NOMO-1 (cell line): ENCODE measurements at regions not wholly inside any gene's neighbourhood (a gene's known extent, or its start where the extent isn't known, plus 50 kb on each side); places are given as distances from the start of the nearest gene placed in this dataset.

Experiments used
- DNase-seq, 2 experiments: peaks; one replicate each; lab custom pipeline; 2025; ENCODE audit not compliant: unreplicated experiment in 2 of 2; lab: John Stamatoyannopoulos, UW

DNA sequence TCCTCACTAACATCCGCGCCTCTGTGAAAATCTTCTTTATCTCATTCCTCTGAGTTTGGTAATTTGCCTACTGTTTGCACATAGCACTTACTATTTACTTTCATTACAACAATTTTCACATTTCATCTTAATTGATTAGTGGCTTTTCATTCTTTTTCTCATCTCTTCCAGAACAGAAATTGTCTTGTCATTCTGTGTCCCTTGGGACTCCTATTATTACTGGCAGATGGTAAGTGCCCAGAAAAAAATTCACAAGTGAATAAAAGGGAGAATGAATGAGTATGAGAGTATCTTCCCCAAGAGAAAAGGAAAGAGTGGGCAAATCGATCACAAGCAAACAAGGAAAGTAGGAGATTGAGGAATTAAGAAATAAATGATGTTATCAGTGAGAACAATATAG, 876.1 kb downstream of the TLE4 start:
- no peak for DNase-seq

DNA sequence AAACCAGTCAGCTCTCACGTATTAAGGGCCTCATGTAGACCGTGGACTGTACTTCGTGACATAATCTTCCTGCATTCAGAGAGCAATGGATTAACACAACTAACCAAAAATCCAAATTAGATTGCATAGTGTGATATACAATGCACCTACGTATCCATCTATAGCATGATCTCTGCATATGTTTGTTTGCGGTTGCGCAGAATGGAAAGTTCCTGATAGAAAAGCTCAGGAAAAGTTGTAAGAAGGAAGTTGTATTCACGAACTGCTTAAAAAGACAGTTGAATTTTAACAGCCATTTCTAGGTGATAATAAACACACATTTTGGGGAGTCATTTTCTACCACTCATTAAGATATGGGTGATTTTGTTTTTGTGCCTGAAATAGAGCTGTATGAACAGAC, 869.0 kb downstream of the TLE4 start:
- DNase-seq, result no peak

DNA sequence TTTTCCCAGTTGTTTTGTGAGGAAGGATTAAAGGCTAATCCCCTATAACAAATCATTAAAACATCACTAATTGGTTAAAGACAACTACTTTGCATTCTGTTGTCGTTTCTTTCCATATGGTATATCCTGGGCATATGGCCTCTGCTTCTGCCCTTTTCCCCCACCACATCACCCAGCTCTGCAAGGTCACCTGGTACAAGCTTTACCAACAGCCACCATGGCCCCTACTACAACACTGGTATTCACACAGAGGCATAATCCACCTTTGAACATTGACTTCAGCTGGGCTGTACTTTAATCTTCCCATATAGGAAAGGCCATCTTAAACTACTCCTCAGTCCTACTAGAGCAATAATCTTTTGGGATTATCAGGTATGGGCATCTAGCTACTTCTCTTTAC, 866.1 kb downstream of the TLE4 start:
- DNase-seq, result no peak

DNA sequence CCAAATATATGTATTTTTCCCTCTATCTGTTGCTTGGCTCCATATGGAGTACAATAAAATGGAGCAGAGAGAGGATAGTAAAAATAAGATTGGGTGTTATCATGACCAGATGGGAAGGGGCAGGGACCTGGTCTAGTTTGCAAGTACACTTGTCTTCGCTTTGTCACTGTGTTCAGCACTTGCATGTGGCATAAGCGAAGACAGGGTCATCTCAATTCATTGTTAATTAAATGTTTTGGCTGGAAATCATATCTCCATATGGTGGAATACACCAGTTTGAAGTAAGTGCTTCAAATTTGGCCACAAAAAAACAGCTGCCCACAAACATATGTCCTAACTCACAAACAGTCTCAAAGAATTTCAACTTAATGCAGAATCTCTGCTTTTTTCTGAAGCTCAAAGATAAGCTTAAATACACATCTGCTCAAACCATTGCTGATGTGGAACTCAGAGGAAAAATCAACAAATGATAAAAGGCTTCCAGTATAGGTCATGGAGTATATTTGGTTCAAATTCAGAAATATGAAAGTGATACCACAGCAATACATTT, 865.4 kb downstream of the TLE4 start:
- no peak for DNase-seq

DNA sequence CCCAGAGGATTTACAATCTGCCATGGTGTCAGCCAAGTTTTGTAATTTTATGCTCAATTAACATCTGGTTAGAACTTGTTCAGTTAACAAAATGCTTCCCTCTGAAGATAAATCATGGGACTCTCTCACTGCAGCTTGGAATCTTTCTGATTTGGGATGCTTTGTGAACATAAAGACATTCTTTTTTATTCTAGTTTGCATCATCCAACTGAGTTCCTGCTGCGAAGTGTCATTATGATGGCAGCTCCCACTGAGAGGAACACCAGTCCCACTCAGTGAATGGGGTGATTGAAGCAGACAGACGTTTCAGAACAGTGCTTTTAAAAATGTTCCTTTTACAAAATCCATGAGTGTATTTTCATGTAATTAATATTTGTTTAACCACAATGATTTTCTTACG, 863.8 kb downstream of the TLE4 start:
- no peak for DNase-seq

DNA sequence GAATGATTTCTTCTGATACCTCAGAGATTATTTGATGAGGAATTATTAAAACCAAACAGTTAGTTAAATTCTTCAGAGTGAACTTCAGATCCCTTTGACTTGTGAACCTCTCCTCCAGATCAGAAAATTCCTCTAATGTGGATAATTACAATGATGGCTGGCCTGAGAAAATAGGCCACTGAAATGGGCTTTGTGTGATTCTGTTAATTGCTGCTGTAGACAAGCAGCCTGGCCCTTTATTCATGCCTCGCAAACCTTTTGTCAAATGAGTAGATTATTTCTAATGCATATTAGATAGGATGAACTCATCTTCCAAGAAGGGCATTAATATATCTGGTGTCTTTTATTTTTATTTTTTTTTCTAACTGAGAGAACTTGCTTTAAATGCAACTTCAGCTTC, 855.2 kb downstream of the TLE4 start:
- DNase-seq, result no peak

DNA sequence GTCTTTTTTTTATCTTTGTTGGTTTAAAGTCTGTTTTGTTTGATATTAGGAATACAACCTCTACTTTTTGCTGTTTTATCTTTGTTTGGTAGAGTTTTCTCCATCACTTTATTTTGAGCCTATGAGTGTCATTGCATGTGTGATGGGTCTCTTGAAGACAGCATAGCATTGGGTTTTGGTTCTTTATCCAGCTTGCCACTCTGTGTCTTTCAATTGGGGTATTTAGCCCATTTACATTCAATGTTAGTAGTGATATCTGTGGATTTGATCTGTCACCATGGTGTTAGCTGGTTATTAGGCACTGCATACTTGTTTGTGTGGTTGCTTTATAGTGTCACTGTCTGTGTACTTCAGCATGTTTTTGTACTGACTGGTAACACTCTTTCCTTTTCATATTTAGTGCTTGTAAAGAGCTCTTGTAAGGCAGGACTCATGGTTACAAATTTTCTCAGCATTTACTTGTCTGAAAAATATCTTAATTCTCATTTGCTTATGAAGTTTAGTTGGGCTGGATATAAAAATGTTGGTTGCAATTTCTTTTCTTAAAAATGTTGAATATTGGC, 845.5 kb downstream of the TLE4 start:
- DNase-seq, result no peak

DNA sequence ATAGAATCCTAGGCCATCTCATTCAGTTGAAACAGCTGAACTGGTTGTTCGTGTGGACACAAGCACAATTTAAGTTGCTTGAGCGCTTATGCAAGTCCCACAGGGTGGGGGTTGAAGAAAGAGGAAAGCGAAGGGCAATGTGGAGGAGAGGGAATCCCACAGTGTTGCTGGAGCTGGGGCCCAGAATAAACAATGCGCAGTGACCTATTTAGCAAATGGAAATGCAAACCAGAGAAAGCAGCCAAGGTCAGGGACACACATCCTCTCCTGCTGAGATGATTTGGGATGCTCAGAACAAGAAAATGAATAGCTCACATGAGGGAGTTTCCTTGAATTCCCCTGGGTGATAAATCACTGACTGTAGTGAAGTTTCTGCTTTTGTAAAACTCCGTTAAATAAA, 838.3 kb downstream of the TLE4 start:
- no peak for DNase-seq

DNA sequence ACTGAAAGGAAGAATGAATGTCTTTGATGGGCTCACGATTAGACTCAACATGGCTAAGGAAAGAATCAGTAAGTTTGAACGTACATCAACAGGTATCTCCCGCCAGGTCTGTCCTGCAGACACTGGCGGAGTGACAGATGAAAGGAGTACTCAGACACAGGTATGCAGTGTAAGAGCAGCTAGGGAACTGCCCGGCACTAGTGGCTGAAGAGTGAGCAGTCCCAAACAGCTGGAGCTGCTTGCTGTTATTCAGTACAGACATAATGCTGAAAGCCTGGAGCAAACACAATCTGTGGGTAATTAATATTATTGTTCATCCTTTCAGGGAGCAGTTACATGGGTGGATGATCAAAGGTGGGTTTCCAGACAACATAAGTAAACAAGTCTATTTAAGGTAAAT, 835.5 kb downstream of the TLE4 start:
- no peak for DNase-seq

DNA sequence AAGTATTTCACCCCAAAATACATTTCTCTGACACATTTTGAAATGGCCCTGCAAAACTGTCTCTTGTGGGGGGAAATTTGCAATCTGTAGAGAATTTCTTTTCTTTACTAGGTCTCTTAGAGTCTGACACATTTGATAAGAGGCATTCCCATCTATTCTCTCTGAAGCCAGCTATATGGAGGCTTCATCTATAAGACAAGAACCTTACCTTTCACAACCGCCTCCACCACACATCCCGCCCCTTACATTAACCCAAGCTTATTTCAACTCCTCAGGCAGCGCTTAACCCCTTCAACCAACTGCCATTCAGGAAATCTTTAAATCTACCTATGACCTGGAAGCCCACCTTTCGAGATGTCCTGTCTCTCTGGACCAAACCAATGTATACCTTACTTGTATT, 829.5 kb downstream of the TLE4 start:
- DNase-seq, result no peak

DNA sequence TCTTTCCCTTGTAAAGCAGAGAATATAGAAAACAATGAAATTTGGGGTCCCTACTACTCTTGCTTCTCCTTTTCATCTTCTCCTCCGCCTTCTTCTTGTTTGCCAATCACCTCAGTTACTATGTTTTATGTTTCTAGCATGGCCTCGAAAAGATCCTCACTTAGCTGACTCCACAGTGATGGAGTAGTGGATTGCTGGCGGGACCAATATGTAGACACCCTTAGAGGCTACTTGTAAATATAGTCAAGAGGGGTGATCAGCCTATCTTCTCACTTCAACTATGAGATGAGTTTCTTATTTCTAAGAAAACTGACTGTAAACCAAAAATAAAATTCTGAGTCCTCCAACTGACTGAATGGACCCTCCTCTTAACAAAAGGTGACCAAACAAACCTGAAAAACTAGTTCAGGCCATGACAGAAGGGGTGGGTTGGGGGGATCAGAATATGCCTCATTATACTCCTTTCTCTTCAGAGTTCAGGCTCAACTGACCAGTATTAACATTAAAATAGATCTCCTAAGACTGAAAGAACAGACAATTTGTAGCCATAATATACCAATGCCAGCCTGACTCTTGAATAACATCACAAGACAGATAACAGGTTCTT, 829.0 kb downstream of the TLE4 start:
- DNase-seq, result no peak

DNA sequence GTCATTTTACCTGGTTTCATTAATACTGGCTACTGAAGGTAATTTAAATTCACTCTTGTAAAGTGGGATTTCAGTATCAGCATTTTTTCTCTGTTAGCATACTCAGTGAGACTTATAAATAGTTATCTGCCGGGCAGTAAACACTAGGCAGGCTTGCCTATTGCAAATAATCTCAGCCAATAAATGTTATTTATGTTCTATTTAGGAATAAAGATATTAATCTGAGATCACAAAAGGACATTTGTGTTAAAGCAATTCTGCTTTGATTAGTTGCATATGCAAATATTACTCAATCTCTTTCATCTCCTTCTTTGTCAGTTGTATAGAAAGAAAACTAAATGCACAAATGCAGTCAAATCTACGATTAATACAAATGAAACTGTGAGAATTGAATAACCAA, 827.8 kb downstream of the TLE4 start:
- no peak for DNase-seq

DNA sequence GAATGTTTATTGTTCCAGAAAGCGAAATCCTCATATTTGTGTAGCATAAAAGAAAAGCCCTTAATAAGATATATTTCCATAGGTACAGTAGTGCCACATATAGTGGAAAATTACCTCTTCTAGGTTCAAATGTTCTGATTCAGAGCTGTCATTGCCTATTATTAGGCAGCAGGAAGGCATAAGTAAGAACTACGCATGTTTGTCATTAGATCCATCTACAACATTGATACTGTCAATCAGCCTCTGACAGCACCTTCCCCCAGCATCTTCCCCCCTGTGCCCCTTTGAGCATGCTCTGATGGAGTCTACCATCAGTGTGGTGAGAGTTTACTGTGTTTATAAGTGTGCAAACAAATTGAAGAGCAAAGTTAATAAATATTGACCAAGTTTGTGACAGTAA, 816.1 kb downstream of the TLE4 start:
- no peak for DNase-seq

DNA sequence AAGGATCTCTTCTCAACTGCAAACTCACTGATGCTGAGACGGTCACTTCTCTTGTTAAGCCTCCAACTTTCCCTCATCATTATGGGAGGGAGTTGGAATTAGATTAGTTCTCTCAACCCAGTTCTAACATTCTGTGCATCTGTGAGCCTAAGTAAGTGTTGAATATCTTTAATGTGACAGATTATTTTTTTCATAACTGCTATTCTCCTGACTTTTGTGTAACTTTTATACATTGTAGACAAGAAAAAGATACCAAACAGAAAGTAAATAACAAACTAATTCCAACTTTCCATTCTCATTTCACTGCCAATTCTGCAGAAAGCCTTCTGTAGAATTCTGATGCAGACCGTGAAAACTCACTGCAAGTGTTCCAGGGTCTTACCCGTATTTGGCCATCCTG, 813.5 kb downstream of the TLE4 start:
- DNase-seq, result no peak

DNA sequence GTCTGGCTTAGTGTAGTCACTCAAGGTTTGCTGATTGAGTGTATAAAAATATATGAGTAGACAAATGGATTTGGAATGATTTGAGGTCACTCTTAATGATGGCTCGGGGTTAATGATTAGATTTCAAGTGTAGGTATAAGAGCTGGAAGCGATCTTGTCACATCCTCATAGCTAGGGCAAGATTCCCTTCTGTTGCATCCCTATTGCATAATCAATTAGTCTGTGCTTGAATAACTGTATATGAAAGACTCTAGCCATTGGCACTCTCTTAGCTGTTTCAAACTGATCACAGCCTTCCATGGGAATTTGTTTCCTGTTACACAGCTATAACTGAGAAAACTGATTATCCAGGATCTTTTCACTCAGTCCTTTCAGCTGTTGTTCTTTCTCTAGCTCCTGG, 811.6 kb downstream of the TLE4 start:
- DNase-seq, result no peak

DNA sequence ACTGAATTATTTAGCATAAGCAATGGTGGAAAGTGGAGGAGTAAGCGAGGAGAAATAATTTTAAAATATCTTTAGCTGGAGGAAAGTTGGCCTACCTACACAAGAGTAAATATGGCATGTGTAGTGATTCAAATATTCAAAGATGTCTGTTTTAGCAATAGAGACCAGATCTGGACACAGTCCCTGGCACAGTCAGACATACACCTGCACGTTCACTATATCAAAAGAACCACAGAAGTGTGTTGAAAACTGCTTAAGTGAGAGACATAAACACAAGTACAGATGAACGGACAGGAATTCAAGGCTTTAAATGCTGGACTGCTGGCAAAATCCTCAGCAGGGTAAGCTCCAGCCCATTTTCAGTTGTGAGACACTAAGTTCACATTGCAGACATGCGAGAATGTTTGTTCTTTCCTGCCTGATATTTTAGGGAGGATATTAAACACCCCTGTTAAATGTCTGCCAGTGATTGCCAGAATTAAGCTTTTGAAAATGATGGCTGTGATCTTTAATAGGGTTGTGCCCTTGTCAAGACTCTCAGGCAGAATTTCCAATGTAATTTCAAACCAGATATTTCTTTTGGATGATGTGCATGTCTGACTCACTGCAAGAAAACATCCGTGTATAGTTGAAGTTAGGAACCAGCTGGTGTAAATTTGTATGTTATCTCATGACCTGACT, 810.6 kb downstream of the TLE4 start:
- no peak for DNase-seq

DNA sequence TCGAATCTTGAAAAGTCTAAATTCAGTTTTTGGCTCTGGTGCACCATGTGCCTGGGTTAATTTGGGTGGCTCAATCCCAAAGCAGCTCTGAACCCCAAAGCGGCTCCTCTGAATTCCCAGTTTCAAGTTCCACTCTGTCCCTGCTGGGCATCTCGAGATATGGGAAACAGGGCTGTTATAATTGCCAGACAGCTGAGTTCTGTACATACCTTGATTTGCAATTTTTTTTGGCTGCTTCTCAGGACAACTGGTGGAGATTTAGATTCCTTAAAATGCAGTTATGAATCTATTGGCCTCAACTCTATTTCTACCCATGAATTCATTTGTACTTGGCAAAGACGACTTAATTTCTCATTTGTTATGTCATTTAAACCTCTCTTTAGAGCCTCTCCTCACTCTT, 808.5 kb downstream of the TLE4 start:
- DNase-seq, result no peak

DNA sequence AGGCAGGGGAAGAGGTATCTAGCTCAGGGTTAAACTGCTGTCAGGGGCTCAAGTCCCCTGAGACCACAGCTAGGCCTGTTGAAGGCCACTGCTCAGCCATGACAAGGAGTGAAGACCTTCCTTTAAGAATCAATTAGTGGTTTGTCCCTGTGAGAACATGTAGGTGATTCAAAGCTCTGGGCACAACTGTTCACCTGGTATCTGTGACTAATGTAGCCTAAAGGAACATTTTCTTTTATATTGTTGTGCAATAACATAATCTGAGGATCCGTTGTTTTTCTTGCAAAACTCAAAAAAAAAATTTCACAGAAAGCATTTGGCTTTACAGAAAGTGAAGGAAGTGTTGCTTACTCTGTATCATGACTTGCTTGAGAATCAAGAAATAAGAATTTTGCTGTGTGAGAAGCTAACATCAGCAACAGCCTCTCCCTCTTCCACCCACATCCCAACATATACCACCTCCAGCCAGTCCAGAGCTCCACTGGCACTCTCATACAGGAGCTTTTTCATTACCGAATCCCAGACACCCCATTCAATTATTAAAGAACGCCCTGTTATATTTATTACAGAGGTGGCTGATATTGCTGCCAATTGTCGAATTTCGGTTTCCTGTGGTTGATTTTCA, 807.0 kb downstream of the TLE4 start:
- DNase-seq, result no peak

DNA sequence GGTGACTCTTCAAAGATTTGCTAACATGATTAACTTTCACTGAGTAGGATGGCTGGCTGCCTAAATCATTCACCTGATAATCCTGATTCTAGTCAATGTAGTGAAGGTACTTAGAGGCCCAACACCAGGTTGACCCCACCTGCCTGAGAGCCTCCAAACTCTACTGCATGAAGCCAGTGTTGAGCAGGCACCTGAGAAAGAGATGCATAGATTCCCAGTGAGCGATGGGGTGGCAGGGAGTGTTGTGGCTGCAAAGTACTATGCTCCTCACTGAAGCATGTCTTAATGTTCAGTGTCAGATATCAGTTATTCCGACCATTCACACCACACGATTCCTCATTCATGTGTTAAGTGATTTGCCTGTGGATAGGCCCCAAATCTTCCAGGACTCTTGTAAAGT, 804.4 kb downstream of the TLE4 start:
- DNase-seq, result no peak

DNA sequence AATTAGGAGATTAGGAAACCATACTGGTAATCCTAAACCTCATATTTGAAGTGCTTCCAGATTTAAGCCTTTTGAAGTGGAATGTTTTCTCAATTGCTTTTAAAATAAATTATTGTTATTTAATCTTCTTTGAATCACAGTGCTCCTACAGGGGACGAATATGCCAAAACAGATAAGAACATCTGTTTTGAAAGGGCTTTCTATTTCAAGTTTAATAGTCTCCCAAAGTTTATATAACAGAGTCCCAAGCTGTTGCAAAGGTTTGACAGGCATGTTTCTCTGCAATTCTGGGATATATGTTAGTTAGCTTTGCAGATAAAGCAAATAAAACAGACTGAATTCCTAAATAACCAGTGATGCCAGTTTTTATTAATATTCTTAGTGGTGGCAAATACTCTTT, 803.7 kb downstream of the TLE4 start:
- no peak for DNase-seq

DNA sequence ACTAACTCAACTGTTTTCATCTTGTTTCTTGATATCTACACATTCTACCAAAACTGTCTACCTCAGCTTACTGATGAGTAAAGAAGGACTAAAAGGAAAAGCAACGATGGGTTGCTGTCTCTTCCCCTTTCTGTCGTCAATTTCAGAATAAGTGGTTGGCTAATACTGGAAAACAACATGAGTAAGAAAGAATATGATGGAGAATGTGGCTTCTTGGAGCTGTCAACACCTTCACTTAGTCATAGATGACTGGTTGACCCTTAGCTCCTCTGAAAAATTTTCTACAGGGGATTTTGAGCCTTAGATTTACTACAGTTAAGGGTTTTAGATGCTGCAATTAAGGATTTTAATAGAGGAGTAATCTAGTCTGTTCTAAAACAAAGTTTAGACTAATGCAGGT, 797.9 kb downstream of the TLE4 start:
- DNase-seq, result no peak

DNA sequence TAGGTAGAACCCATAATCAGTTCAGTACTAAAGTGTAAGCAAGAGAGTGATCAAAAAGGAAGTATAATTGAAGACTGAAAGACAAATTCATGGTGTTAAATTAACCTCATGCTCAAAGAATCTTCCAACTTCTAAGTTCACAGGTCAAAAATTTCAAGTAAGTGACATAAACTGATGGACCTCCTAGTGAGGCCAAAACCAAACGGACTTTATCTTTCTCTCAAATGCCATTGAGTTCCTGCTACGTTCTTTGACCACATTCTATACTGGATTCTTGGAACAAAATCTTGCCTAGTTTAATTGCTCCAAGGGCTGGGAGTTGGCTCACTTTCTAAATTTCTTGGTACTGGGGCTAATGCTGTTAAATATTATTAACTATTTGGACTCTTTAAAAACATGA, 794.9 kb downstream of the TLE4 start:
- DNase-seq, result no peak
